CD4-positive, CD25-positive, alpha-beta regulatory T cell (primary cell): ENCODE measurements at regions not wholly inside any gene's neighbourhood (a gene's known extent, or its start where the extent isn't known, plus 50 kb on each side); places are given as distances from the start of the nearest gene placed in this dataset.
"Not testable (repeated sequence)": the region's sequence is repeated elsewhere in the genome, so short reads cannot be mapped to it uniquely, and the experiment has no call there.

Experiments
- ATAC-seq, 2 donors: fragments of 150-1000 bp; cut with Tn5 transposase; one replicate each; pipeline ENCODE4 v1.10.0; 2021; ENCODE audit warnings: low read depth in 2 of 2, moderate number of reproducible peaks in 2 of 2, moderate library complexity in 1 of 2
- DNase-seq, 3 donors: peaks; one replicate each; pipeline versions ENCODE4 v3.0.0 to v3.0.0-alpha.2; 2012 to 2022; ENCODE audit warnings: mixed read lengths in 1 of 3
- H3K27ac ChIP-seq: one replicate; pipeline ENCODE4 v1.7.0; 2013; ENCODE audit warnings: mild to moderate bottlenecking, low read length; ENCODE audit not compliant: insufficient read depth, poor library complexity, severe bottlenecking
- H3K27me3 ChIP-seq: one replicate; pipeline ENCODE4 v1.7.0; 2013; ENCODE audit warnings: low read length; ENCODE audit not compliant: control insufficient read depth, insufficient read depth
- H3K36me3 ChIP-seq: one replicate; pipeline ENCODE4 v1.7.0; 2013; ENCODE audit warnings: mild to moderate bottlenecking, low read length, moderate library complexity; ENCODE audit not compliant: control insufficient read depth, insufficient read depth
- H3K4me1 ChIP-seq: 2 replicates; pipeline ENCODE4 v1.7.0; 2013; ENCODE audit warnings: mild to moderate bottlenecking, low read length; ENCODE audit not compliant: insufficient read depth, control insufficient read depth, poor library complexity, severe bottlenecking
- H3K4me3 ChIP-seq: one replicate; pipeline ENCODE4 v1.7.0; 2013; ENCODE audit warnings: low read depth, mild to moderate bottlenecking, low read length, moderate library complexity
- H3K9me3 ChIP-seq, 2 experiments: 1 replicate in 1 of 2; 2 replicates in 1 of 2; pipeline ENCODE4 v1.7.0; 2013; ENCODE audit warnings: low read length in 2 of 2, mild to moderate bottlenecking in 1 of 2, moderate library complexity in 1 of 2; ENCODE audit not compliant: control insufficient read depth in 2 of 2
- H3K27ac Mint-ChIP-seq, 3 donors: one replicate each; pipeline ENCODE4 v1.8.0; 2020 to 2022; ENCODE audit warnings: mild to moderate bottlenecking in 3 of 3, mixed read lengths in 3 of 3, moderate library complexity in 2 of 3
- H3K27me3 Mint-ChIP-seq: one replicate; pipeline ENCODE4 v1.8.0; 2022; ENCODE audit warnings: mild to moderate bottlenecking, mixed read lengths
- H3K36me3 Mint-ChIP-seq: one replicate; pipeline ENCODE4 v1.8.0; 2020; ENCODE audit warnings: mixed read lengths
- H3K4me1 Mint-ChIP-seq, 4 donors: one replicate each; pipeline ENCODE4 v1.8.0; 2020 to 2022; ENCODE audit warnings: mixed read lengths in 4 of 4, mild to moderate bottlenecking in 1 of 4
- H3K4me3 Mint-ChIP-seq, 4 donors: one replicate each; pipeline ENCODE4 v1.8.0; 2020 to 2022; ENCODE audit warnings: mild to moderate bottlenecking in 4 of 4, mixed read lengths in 4 of 4, moderate library complexity in 3 of 4
- H3K9me3 Mint-ChIP-seq, 7 donors: one replicate each; pipeline ENCODE4 v1.8.0; 2020 to 2022; ENCODE audit warnings: mixed read lengths in 7 of 7, mild to moderate bottlenecking in 3 of 7, moderate library complexity in 2 of 7

DNA sequence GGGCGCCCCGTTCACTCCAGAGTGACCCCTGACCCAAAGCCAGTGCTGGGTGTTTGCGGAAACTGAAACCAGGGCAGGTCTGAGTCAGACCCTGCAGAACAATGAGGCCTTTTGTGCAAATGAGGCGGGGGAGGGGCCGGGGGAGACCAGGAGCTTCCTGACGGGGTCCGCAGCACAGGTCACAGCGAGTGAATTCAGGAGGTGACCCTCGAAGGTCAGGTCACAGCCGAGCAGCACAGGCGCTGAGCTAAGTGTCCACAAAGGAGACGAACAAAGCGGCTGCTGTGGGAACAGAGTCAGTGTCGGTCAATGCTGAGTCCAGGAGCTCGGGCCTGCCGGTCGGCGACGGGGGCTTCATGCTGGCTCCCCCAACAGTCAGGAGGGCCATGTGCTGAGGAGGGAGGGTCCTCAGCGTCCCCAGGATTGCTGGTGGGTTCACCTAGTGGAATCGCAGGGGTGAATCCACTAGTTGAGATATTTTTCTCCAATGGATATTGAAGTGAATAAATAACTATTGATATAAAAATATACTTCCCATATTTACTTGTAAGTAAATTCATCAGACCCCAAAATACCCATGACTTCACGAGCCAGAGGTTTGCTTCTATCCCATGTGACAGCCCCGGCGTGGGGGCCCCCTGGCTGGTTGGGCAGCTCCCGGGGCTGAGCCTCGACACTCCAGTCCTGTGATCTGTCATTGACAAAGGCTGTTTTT is 188.4 kb upstream of the SULF2 start:
- Mint-ChIP-seq H3K4me3 (no peak overlapping the region), H3K9me3 (peaks cover 0 to 2% (median 0%) of the 10 kb centered on the region in 7 donors), H3K36me3 (no peaks in the 10 kb centered on the region), H3K27me3 (peaks cover 4% of the 10 kb centered on the region), H3K27ac (no peak overlapping the region), H3K4me1 (peaks cover 0 to 4% (median 2%) of the 10 kb centered on the region in 4 donors)
- Histone ChIP-seq H3K4me1 (no peaks in the 10 kb centered on the region), H3K4me3 (no peak overlapping the region), H3K36me3 (no peaks in the 10 kb centered on the region), H3K9me3 (no peaks in the 10 kb centered on the region), H3K27me3 (no peaks in the 10 kb centered on the region), H3K27ac (no peak overlapping the region)
- ATAC-seq, result no peak
- no peak for DNase-seq

GRCh38 chr20:47972916-47973309 is 187.6 kb upstream of the SULF2 start:
- no peak overlapping the region for H3K27ac Mint-ChIP-seq
- H3K4me3 Mint-ChIP-seq, result no peak overlapping the region
- no peaks in the 10 kb centered on the region for H3K4me1 ChIP-seq
- peaks cover 0 to 2% (median 0%) of the 10 kb centered on the region in 7 donors for H3K9me3 Mint-ChIP-seq
- H3K4me3 ChIP-seq, result no peak overlapping the region
- no peaks in the 10 kb centered on the region for H3K36me3 ChIP-seq
- H3K4me1 Mint-ChIP-seq, result peaks cover 0 to 3% (median under 1%) of the 10 kb centered on the region in 4 donors
- ATAC-seq, result no peak
- H3K9me3 ChIP-seq, result no peaks in the 10 kb centered on the region
- H3K27ac ChIP-seq, result no peak overlapping the region
- peaks cover 4% of the 10 kb centered on the region for H3K27me3 Mint-ChIP-seq
- DNase-seq, result no peak
- H3K27me3 ChIP-seq, result no peaks in the 10 kb centered on the region
- H3K36me3 Mint-ChIP-seq, result no peaks in the 10 kb centered on the region

GRCh38 chr20:47972297-47972915 is 187.1 kb upstream of the SULF2 start:
- H3K4me1 Mint-ChIP-seq, H3K36me3 ChIP-seq, H3K27me3 Mint-ChIP-seq, H3K4me3 ChIP-seq, H3K9me3 Mint-ChIP-seq, H3K4me1 ChIP-seq, H3K9me3 ChIP-seq, DNase-seq, H3K4me3 Mint-ChIP-seq, H3K27ac ChIP-seq, H3K27me3 ChIP-seq, ATAC-seq, H3K36me3 Mint-ChIP-seq, H3K27ac Mint-ChIP-seq: not testable (repeated sequence)

- Histone ChIP-seq H3K4me3 (no peak overlapping the region), H3K27ac (no peak overlapping the region), H3K4me1 (no peaks in the 10 kb centered on the region), H3K36me3 (no peaks in the 10 kb centered on the region), H3K27me3 (no peaks in the 10 kb centered on the region), H3K9me3 (no peaks in the 10 kb centered on the region)
- no peaks in the 10 kb centered on the region for H3K36me3 Mint-ChIP-seq
- ATAC-seq, result no peak
- H3K27ac Mint-ChIP-seq, result no peak overlapping the region
- no peak for DNase-seq
- peaks cover 0 to 2% (median 0%) of the 10 kb centered on the region in 7 donors for H3K9me3 Mint-ChIP-seq
- H3K4me1 Mint-ChIP-seq, result no peaks in the 10 kb centered on the region
- H3K27me3 Mint-ChIP-seq, result peaks cover under 1% of the 10 kb centered on the region
- H3K4me3 Mint-ChIP-seq, result no peak overlapping the region
Measured at GRCh38 chr20:47971058-47971791, 185.9 kb upstream of the SULF2 start.

GRCh38 chr20:47970282-47970903 is 185.1 kb upstream of the SULF2 start:
- H3K4me1 Mint-ChIP-seq, result no peaks in the 10 kb centered on the region

DNA sequence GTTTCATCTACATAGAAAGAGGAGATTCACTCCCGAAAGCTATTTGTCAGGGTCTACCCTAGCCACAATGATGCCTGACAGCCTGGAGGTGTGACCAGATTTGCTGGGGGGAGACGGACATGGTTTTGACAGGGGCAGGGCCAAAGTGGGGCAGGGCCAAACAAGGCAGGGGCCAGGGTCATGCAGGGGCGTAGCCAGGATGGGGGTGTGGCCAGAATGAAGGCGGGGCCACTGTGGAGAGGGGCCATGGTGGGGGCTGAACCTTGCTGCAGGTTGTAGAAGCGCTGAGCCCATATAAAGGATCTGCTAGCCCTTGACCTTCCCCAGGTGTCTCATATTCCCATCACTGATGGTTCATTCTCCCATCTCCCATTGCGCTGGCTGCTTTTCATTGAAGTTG is 184.1 kb upstream of the SULF2 start:
- H3K9me3 ChIP-seq, result no peaks in the 10 kb centered on the region
- no peak overlapping the region for H3K4me3 Mint-ChIP-seq
- ATAC-seq (no peak), DNase-seq (no peak)
- no peaks in the 10 kb centered on the region for H3K27me3 Mint-ChIP-seq
- H3K27me3 ChIP-seq, result no peaks in the 10 kb centered on the region
- no peak overlapping the region for H3K27ac ChIP-seq
- no peaks in the 10 kb centered on the region for H3K36me3 ChIP-seq
- no peak overlapping the region for H3K27ac Mint-ChIP-seq
- H3K4me1 ChIP-seq, result no peaks in the 10 kb centered on the region
- H3K36me3 Mint-ChIP-seq, result no peaks in the 10 kb centered on the region
- H3K4me3 ChIP-seq, result no peak overlapping the region
- no peaks in the 10 kb centered on the region for H3K4me1 Mint-ChIP-seq
- H3K9me3 Mint-ChIP-seq, result peaks cover 0 to 2% (median 0%) of the 10 kb centered on the region in 7 donors

More at GRCh38 chr20:47970282-47970903, 185.1 kb upstream of the SULF2 start:
- Mint-ChIP-seq H3K27ac (no peak overlapping the region), H3K4me3 (no peak overlapping the region), H3K27me3 (no peaks in the 10 kb centered on the region), H3K36me3 (no peaks in the 10 kb centered on the region), H3K9me3 (peaks cover 0 to 2% (median 0%) of the 10 kb centered on the region in 7 donors)
- Histone ChIP-seq H3K4me3 (no peak overlapping the region), H3K36me3 (no peaks in the 10 kb centered on the region), H3K27me3 (no peaks in the 10 kb centered on the region), H3K9me3 (no peaks in the 10 kb centered on the region), H3K4me1 (no peaks in the 10 kb centered on the region), H3K27ac (no peak overlapping the region)
- DNase-seq, result no peak
- ATAC-seq, result no peak

- Histone ChIP-seq H3K36me3 (no peaks in the 10 kb centered on the region), H3K27ac (no peak overlapping the region), H3K9me3 (no peaks in the 10 kb centered on the region), H3K4me1 (no peaks in the 10 kb centered on the region), H3K4me3 (no peak overlapping the region), H3K27me3 (no peaks in the 10 kb centered on the region)
- no peak overlapping the region for H3K27ac Mint-ChIP-seq
- no peaks in the 10 kb centered on the region for H3K4me1 Mint-ChIP-seq
- H3K27me3 Mint-ChIP-seq, result peaks cover 4% of the 10 kb centered on the region
- no peak for DNase-seq
- no peak overlapping the region for H3K4me3 Mint-ChIP-seq
- ATAC-seq, result no peak
- no peaks in the 10 kb centered on the region for H3K36me3 Mint-ChIP-seq
- H3K9me3 Mint-ChIP-seq, result peaks cover 0 to 2% (median 0%) of the 10 kb centered on the region in 7 donors
Measured at GRCh38 chr20:47968541-47969310, 183.4 kb upstream of the SULF2 start.
